HG02623 (cell line): ENCODE measurements at regions not wholly inside any gene's neighbourhood (a gene's known extent, or its start where the extent isn't known, plus 50 kb on each side); places are given as distances from the start of the nearest gene placed in this dataset.

Source experiments
- ATAC-seq: cut with Tn5 transposase; IDR thresholded peaks from one replicate; pipeline ENCODE4 v1.9.1; 2021; ENCODE audit warnings: moderate library complexity; ENCODE audit not compliant: unreplicated experiment

DNA sequence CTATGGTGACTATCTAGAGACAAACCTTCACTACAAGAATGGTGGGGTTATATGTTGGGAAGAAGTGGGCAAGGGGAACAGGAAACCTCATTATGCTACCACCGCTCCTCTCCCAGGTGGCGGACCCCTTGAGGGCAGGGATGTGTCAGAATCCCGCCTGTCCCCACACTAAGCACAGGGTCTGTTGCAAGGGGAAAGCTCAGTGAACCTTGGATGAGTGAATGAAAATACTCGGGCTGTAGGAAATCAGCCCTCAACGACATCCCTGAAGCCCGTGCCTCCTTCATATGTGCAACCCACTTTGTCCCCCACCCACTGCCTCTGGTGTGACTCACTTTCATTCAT lies 68.2 kb upstream of the AMPD3 start:
- no peak for ATAC-seq

- ATAC-seq = no peak
Observed at GRCh38 chr11:10387206-10388083, 67.6 kb upstream of the AMPD3 start.

DNA sequence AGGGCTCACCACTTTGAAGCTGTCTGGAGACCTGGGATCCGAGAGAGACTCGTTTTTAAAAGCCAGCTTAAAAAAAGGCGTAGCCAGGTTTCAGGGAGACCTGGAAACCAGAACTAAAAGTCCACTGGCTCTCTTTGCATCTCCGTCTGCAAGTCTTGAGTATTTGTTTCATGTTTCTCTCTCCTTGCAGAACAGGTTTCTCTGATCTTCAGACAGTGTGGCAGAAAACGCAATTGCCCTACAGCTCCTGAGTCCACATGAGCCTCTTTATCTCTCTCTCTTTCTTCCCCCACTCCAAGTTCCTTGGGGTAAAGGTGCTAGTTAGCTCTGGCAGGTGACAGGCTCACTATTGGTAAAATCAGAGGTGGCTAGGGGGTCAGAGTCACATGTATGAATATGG lies 67.0 kb upstream of the AMPD3 start:
- ATAC-seq = no peak

DNA sequence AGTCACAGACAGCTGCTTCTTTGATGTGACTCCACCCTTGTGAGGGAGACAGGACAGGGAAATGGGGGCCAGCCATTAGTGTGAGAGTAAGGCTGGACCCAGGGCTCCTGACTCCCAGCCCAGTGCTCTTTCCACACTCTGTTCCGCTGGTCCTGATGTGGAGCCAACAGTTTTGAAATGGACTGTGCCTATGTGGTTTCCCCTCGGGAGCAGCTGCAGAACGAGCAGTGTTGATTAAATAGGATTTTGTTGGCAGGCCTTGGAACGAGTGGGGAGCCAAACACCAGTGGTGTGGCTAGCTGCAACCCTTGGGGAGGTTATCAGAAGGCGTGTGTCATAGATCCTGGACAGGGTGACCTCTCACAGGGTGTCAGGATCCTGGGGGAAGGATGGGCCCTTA lies 66.5 kb upstream of the AMPD3 start:
- ATAC-seq = no peak

DNA sequence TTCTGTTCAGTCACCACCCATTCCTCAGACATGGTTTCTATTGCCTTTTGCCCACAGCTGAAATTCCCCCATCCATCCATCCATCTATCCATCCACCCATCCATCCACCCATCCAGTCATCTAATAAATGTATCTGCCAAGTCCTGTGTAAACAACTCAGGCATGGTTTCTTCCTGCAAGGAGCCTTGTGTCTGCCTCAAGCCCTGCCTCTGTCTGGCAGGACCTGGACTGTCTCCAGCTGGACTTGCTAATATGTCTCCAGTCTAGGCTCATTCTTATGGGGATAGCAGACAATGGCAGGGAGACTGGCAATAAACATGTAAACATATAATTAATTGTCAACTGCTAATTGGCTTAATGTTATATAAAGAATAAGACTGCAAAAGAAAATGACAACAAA lies 64.7 kb upstream of the AMPD3 start:
- no peak for ATAC-seq

GRCh38 chr11:10392095-10393079 lies 62.7 kb upstream of the AMPD3 start:
- ATAC-seq = no peak

DNA sequence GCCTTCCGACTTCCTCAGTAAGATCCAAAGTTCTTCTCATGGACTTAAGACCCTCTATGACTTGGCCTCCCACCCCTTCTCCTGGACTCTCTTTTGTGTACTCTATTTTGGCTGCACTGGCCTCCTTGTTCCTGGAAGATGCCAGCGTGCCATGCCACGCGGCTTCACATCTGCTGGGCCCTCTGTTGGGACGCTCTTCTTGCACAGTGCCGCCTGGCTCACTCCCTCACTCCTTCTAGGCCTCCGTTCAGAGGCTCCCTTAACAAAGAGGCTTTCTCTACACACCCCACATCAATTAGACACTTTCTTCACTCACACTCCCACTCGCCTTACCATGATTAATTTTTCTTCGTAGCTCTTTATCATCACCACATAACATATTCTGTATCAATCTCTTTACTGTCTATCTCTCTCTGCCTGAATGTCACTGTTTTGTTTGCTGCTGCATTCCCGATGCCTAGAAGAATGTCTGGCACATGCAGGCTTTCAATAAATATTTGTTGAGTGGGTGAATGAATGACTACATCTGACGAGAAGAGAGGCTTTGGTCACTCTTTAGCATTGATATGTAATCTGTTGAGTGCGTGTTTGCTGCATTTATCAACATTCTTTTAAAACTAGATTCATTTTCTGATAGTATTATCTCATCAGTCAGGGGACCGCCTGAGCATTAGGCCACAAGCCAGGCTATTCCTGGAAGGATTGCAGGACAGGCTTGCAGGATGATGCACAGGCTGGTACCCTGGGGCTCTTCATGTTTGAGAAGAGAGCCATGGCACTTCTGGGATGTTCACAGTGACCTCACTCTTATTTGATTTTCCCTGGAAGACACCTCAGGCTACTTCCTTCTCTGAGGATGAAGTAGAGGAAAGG lies 60.6 kb upstream of the AMPD3 start:
- no peak for ATAC-seq

GRCh38 chr11:10395166-10395897 lies 59.7 kb upstream of the AMPD3 start:
- no peak for ATAC-seq

- no peak for ATAC-seq
Observed at GRCh38 chr11:10396771-10397170, 58.3 kb upstream of the AMPD3 start.

DNA sequence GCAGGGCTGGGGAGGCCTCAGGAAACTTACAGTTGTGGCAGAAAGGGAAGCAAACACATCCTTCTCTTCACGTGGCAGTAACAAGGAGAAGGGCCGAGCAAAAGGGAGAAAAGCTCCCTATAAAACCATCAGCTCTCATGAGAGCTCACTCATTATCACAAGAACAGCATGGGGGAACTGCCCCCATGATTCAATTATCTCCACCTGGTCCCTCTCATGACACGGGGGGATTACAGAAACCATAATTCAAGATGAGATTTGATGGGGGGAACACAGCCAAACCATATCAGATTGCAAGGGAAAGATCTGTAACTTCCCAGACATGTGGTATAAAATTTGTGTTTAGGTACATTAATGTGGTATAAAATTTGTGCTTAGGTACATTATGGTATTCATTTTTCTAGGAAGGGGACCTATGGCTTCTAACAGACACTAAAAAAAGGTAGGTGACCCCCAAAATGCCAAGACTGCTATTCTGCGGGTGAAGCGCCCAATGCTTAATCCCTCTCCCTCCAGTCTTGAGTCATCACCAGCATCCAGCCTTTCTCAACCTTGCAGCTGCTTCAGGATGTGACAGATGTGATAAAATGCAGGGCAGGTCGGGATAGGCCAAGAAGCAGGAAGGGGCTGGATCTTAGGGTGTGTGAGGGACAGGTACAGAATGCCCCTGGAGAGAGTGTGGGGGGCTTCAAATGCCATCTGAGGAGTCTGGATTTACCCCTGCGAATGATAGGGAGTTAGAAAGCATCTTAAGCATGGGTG lies 57.7 kb upstream of the AMPD3 start:
- no peak for ATAC-seq

- ATAC-seq = no peak
Observed at GRCh38 chr11:10398525-10398924, 56.5 kb upstream of the AMPD3 start.

DNA sequence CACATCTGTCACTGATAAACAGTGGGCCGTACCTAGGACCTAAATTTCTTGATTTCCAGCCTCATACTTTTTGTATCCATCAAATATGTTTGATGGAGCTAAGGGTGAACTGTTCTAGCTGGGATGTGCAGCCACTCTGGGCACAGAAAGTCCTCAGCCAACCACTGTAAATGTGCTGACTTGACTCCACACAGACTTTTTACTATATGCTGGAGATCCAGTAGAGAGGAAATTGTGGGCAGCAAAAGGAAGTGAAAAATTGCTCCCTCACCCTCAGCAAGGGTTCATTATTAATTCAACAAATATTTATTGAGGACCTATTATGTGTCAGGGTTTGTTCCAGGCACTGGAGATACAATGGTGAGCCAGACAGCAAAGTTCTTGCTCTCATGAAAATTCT lies 54.2 kb upstream of the AMPD3 start:
- ATAC-seq = no peak

GRCh38 chr11:10401256-10401655 lies 53.8 kb upstream of the AMPD3 start:
- no peak for ATAC-seq

DNA sequence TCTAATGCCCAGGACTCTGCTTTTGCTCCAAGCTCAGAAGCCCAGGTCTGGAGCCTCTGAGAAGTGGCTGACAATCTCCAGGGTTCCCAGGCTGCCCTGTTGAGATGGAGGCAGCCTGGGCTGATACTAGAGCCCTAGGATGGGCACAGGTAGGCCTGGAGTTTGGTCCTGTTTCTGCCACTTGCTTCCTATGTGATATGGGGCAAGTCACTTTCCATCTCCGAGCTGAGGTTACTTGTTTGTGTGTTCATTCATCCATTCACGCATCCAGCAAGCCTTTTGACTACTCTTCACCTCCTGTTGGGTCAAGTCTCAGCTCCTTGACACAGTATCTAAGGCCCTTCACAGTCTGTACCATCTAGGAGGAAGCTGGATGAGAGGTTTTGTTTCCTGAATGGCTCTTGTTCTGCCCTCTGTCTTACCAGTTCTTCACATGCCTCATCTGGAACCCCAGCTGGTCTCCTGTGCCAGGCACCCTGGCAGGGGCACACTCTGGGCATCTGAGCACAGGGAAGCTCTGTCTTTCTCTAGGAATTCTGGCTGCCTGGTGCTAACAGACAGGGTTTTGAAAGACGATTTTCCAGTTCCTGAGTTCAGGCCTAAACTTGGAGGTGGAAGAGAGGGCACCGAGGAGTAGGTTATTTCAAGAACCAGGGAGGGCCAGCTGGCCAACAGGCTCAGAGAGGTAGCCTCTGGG lies 53.2 kb upstream of the AMPD3 start:
- no peak for ATAC-seq
